ENCODE measurements at regions not wholly inside any gene's neighbourhood (a gene's known extent, or its start where the extent isn't known, plus 50 kb on each side); places are given as distances from the start of the nearest gene placed in this dataset.

GRCh38 chr4:10371869-10372471 is 85.3 kb downstream of the ZNF518B start:
- Mint-ChIP-seq H3K36me3 (no peaks in the 10 kb centered on the region), H3K4me1 (peaks cover 1% of the 10 kb centered on the region), H3K27ac (no peak overlapping the region), H3K27me3 (ENCODE audit: low read depth) (peaks cover 7% of the 10 kb centered on the region), H3K4me3 (no peak overlapping the region), H3K9me3 (no peaks in the 10 kb centered on the region)
- no peak for TF ChIP-seq CTCF (IDR thresholded peaks at IDR 0.05; ENCODE audit: unreplicated experiment)
- DNase-seq (ENCODE audit: low spot score in 2 of 2, unreplicated experiment in 2 of 2) = no peak

GRCh38 chr4:10371121-10371520 is 86.1 kb downstream of the ZNF518B start:
- Mint-ChIP-seq H3K4me1 (peaks cover 4% of the 10 kb centered on the region), H3K4me3 (no peak overlapping the region), H3K9me3 (no peaks in the 10 kb centered on the region), H3K36me3 (no peaks in the 10 kb centered on the region), H3K27me3 (ENCODE audit: low read depth) (peaks cover 7% of the 10 kb centered on the region), H3K27ac (no peak overlapping the region)
- no peak for DNase-seq (ENCODE audit: low spot score in 2 of 2, unreplicated experiment in 2 of 2)
- no peak for TF ChIP-seq CTCF (IDR thresholded peaks at IDR 0.05; ENCODE audit: unreplicated experiment)

- Mint-ChIP-seq H3K4me3 (no peak overlapping the region), H3K27ac (no peak overlapping the region), H3K4me1 (peaks cover 4% of the 10 kb centered on the region), H3K9me3 (no peaks in the 10 kb centered on the region), H3K36me3 (no peaks in the 10 kb centered on the region), H3K27me3 (ENCODE audit: low read depth) (peaks cover 7% of the 10 kb centered on the region)
- DNase-seq (ENCODE audit: low spot score in 2 of 2, unreplicated experiment in 2 of 2) = no peak
- TF ChIP-seq CTCF (IDR thresholded peaks at IDR 0.05; ENCODE audit: unreplicated experiment) = no peak
These were observed 87.7 kb downstream of the ZNF518B start for GRCh38 chr4:10369517-10369916.

GRCh38 chr4:10366628-10367027 is 90.6 kb downstream of the ZNF518B start:
- no peaks in the 10 kb centered on the region for H3K36me3 Mint-ChIP-seq
- H3K4me1 Mint-ChIP-seq = peaks cover 4% of the 10 kb centered on the region
- TF ChIP-seq CTCF (IDR thresholded peaks at IDR 0.05; ENCODE audit: unreplicated experiment) = no peak
- no peak for DNase-seq (ENCODE audit: low spot score in 2 of 2, unreplicated experiment in 2 of 2)
- no peak overlapping the region for H3K4me3 Mint-ChIP-seq
- H3K9me3 Mint-ChIP-seq = no peaks in the 10 kb centered on the region
- H3K27ac Mint-ChIP-seq = no peak overlapping the region
- peaks cover 10% of the 10 kb centered on the region for H3K27me3 Mint-ChIP-seq (ENCODE audit: low read depth)

- H3K4me1 Mint-ChIP-seq = peaks cover 4% of the 10 kb centered on the region
- DNase-seq (ENCODE audit: low spot score in 2 of 2, unreplicated experiment in 2 of 2) = no peak
- no peak overlapping the region for H3K27ac Mint-ChIP-seq
- no peaks in the 10 kb centered on the region for H3K36me3 Mint-ChIP-seq
- no peaks in the 10 kb centered on the region for H3K9me3 Mint-ChIP-seq
- peaks cover 6% of the 10 kb centered on the region for H3K27me3 Mint-ChIP-seq (ENCODE audit: low read depth)
- H3K4me3 Mint-ChIP-seq = no peak overlapping the region
- no peak for TF ChIP-seq CTCF (IDR thresholded peaks at IDR 0.05; ENCODE audit: unreplicated experiment)
These were observed 93.0 kb downstream of the ZNF518B start for GRCh38 chr4:10364194-10364593.

- H3K4me3 Mint-ChIP-seq = no peak overlapping the region
- DNase-seq (ENCODE audit: low spot score in 2 of 2, unreplicated experiment in 2 of 2) = no peak
- peaks cover 14% of the 10 kb centered on the region for H3K9me3 Mint-ChIP-seq
- no peaks in the 10 kb centered on the region for H3K36me3 Mint-ChIP-seq
- H3K27me3 Mint-ChIP-seq (ENCODE audit: low read depth) = peaks cover 3% of the 10 kb centered on the region
- no peak overlapping the region for H3K27ac Mint-ChIP-seq
- no peak for TF ChIP-seq CTCF (IDR thresholded peaks at IDR 0.05; ENCODE audit: unreplicated experiment)
- no peaks in the 10 kb centered on the region for H3K4me1 Mint-ChIP-seq
These were observed 102.5 kb downstream of the ZNF518B start for GRCh38 chr4:10354746-10355145.
